ENCODE measurements at regions not wholly inside any gene's neighbourhood (a gene's known extent, or its start where the extent isn't known, plus 50 kb on each side); places are given as distances from the start of the nearest gene placed in this dataset.

DNA sequence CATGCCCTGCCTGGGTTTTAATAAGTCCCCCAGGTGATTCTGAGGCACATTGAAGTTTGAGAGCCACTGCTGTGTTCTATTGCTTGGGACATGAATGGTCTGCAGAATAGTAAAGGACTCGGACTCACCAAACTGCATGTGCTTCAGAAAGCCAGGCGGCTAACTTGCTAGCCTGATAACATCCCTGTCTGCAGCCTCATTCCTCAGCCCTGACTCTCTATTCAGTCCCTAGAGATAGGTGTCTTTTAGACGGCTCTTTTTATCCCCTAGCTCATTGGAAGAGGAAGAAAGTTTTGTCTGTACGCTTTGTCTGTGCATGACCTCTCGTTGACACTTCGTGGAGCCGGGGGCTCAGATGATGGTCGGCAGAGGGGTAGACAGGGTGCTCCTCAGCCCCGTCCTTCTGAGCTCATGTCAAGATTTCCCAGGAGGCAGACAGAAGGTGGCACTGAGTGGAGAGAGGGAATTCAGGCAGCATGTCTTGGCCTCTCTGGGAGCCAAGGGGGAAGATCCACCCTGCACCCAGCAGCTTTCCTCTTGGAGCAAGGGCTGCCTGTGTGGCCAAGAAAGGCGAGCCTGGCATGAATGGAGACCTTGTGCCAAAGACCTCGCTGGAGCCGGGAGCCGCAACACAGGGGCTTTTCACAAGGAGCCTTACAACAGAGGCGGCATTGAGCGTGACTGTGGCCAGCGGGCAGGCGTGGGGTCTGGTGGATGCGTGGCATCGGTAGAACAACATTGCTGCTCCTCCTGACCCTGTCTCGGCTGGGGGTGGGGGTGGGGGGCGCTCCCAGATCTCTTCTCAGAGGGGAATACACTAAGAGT, 51.1 kb upstream of the PODXL start:
- Histone ChIP-seq H3K27me3 (ENCODE audit: control insufficient read depth in 2 of 2, insufficient read depth in 1 of 2, low read length in 1 of 2) (peaks cover 3 to 41% of the 10 kb centered on the region in 2 donors), H3K9me3 (ENCODE audit: control insufficient read depth in 2 of 2, insufficient read depth in 1 of 2, low read length in 1 of 2) (no peaks in the 10 kb centered on the region), H3K27ac (ENCODE audit: low read depth in 1 of 2, low read length in 1 of 2) (no peak overlapping the region), H3K36me3 (ENCODE audit: control insufficient read depth in 2 of 2, insufficient read depth in 2 of 2, low read length in 1 of 2) (no peaks in the 10 kb centered on the region), H3K4me1 (ENCODE audit: control insufficient read depth in 2 of 2, insufficient read depth in 2 of 2, low read length in 2 of 2) (peaks cover 0 to 5% of the 10 kb centered on the region in 2 donors), H3K4me3 (ENCODE audit: low read length in 2 of 2) (no peak overlapping the region)
- 85% methylated on average over 21 of the region's 21 CpGs for WGBS
- no peak for DNase-seq (ENCODE audit: low read depth in 6 of 9, low spot score in 9 of 9)

DNA sequence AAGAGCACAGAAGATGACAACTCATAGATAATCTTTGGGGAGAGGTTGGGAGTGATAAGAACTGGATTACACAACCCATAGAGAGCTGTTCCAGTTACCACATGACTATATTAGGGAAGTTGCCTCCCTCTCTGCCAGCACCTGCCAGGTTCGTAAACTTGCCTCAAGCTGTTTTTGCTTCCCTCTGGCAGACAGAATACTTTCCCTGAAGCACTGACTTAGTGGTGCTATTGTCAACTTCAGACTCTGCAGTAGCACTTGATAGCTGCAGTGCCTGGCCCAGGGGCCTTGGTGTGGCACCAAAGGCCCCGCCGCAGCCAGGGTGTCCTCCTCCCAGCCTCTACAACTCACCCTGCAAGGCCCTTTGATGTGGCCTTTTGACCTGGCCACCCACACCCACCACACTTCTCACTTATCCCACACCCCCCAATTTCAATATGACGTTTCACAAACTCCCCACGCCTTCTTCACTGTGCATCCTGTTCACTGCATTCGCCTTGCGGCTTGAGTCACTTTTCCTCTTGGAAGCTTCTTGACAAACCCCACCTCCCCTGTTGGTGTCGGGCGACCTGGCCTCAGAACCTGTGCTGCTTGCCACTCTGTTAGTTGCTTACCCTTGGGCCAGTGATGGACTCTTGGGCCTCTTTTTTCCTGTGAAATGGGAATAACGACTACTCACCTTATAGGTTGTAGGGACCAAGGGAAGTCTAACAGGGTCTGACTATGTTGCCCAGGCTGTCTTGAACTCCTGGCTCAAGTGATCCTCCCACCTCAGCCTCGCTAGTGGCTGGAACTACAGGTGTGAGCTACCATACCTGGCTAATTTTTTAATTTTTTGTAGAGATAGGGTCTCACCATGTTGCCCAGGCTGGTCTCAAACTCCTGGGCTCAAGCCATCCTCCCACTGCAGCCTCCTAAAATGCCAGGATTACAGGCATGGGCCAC, 50.2 kb upstream of the PODXL start:
- Histone ChIP-seq H3K4me3 (ENCODE audit: low read length in 2 of 2) (no peak overlapping the region), H3K27ac (ENCODE audit: low read depth in 1 of 2, low read length in 1 of 2) (no peak overlapping the region), H3K9me3 (ENCODE audit: control insufficient read depth in 2 of 2, insufficient read depth in 1 of 2, low read length in 1 of 2) (no peaks in the 10 kb centered on the region), H3K4me1 (ENCODE audit: control insufficient read depth in 2 of 2, insufficient read depth in 2 of 2, low read length in 2 of 2) (peaks cover 0 to 5% of the 10 kb centered on the region in 2 donors), H3K36me3 (ENCODE audit: control insufficient read depth in 2 of 2, insufficient read depth in 2 of 2, low read length in 1 of 2) (no peaks in the 10 kb centered on the region), H3K27me3 (ENCODE audit: control insufficient read depth in 2 of 2, insufficient read depth in 1 of 2, low read length in 1 of 2) (peaks cover 3 to 44% of the 10 kb centered on the region in 2 donors)
- no peak for DNase-seq (ENCODE audit: low read depth in 6 of 9, low spot score in 9 of 9)
- WGBS: 85% methylated on average over 11 of the region's 11 CpGs
